ENCODE measurements at regions not wholly inside any gene's neighbourhood (a gene's known extent, or its start where the extent isn't known, plus 50 kb on each side); places are given as distances from the start of the nearest gene placed in this dataset.

- Histone ChIP-seq H2BK5ac (ENCODE audit: insufficient read length, low read length) (no peak overlapping the region), H3K4me2 (ENCODE audit: insufficient read depth, insufficient read length, low read length) (no peak overlapping the region), H2AFZ (ENCODE audit: low read length) (no peak overlapping the region), H4K8ac (replicated peaks; ENCODE audit: insufficient read length, low read depth, low read length) (no peak overlapping the region), H2BK20ac (ENCODE audit: low read depth, low read length, poor library complexity, severe bottlenecking) (no peak overlapping the region), H3T11ph (ENCODE audit: low read length) (no peak overlapping the region), H2AK5ac (ENCODE audit: insufficient read length, low read length) (no peak overlapping the region), H4K91ac (ENCODE audit: insufficient read length, low read depth, low read length) (no peak overlapping the region), H3K4ac (ENCODE audit: low read depth, low read length) (no peak overlapping the region), H3K79me2 (ENCODE audit: insufficient read depth, low read length) (no peaks in the 10 kb centered on the region), H3K9ac (ENCODE audit: extremely low read depth, insufficient read length, low read length) (no peak overlapping the region), H3K23ac (ENCODE audit: insufficient read length, low read depth, low read length) (no peak overlapping the region), H3K23me2 (ENCODE audit: insufficient read length, low read depth, low read length, poor library complexity, severe bottlenecking) (no peaks in the 10 kb centered on the region), H3K27ac (ENCODE audit: insufficient read length, low read depth, low read length) (no peak overlapping the region), H3K9me3 (ENCODE audit: control insufficient read depth, low read depth, low read length) (no peaks in the 10 kb centered on the region), H3K79me1 (ENCODE audit: insufficient read depth, low read depth, low read length, poor library complexity, severe bottlenecking) (no peaks in the 10 kb centered on the region), H2BK120ac (ENCODE audit: low read depth, low read length, poor library complexity, severe bottlenecking) (no peak overlapping the region), H3K56ac (ENCODE audit: insufficient read length, low read depth, low read length) (no peak overlapping the region), H3K4me1 (ENCODE audit: insufficient read depth, low read length) (no peaks in the 10 kb centered on the region), H3K14ac (ENCODE audit: insufficient read depth, low read length) (no peak overlapping the region), H3K27me3 (ENCODE audit: insufficient read depth, low read length) (no peaks in the 10 kb centered on the region), H4K20me1 (ENCODE audit: control insufficient read depth, insufficient read depth, insufficient read length) (no peaks in the 10 kb centered on the region), H2BK15ac (ENCODE audit: low read depth, low read length) (no peak overlapping the region), H2BK12ac (ENCODE audit: insufficient read length, low read depth, low read length) (no peak overlapping the region), H4K5ac (ENCODE audit: insufficient read length, low read depth, low read length) (no peak overlapping the region), H3K18ac (ENCODE audit: insufficient read length, low read depth, low read length) (no peak overlapping the region)
- H3K27ac Mint-ChIP-seq: no peak overlapping the region
- WGBS (ENCODE audit: extremely low coverage, insufficient read length, low lambda C conversion rate): no CpG with 5 or more reads among the region's 2 CpGs
- no peak for DNase-seq
- H3K27me3 Mint-ChIP-seq (ENCODE audit: low read depth): peaks cover 8% of the 10 kb centered on the region; the same call in 1 of the 2 replicates
- no peak for TF ChIP-seq CTCF (conservative IDR thresholded peaks at IDR 0.05)
- H3K4me3 Mint-ChIP-seq: no peak overlapping the region
- H3K36me3 Mint-ChIP-seq (ENCODE audit: insufficient read depth in 1 of 3, low read depth in 3 of 3): no peaks in the 10 kb centered on the region
- H3K4me1 Mint-ChIP-seq: no peaks in the 10 kb centered on the region
- H3K9me3 Mint-ChIP-seq: no peaks in the 10 kb centered on the region
These were observed 60.3 kb upstream of the GADD45A start for GRCh38 chr1:67624680-67625079.

Measured in H9 (cell line).